Upper lobe of left lung (tissue), 6 donors: ENCODE measurements at regions not wholly inside any gene's neighbourhood (a gene's known extent, or its start where the extent isn't known, plus 50 kb on each side); places are given as distances from the start of the nearest gene placed in this dataset.
A peak's percentile ranks its signal among the peaks of the same experiment; 100 is the strongest.

ENCODE experiments used
- ATAC-seq, 2 donors: fragments of 200-7000 bp; cut with Tn5 transposase; one replicate each; pipeline ENCODE4 v1.9.1; 2022; ENCODE audit warnings: mild to moderate bottlenecking in 2 of 2, moderate library complexity in 2 of 2; ENCODE audit not compliant: low FRiP score in 2 of 2
- DNase-seq, 2 donors: peaks; one replicate each; pipeline ENCODE4 v3.0.0-alpha.2; 2019 to 2020
- H3K27ac ChIP-seq, 4 donors: fragments of 200-600 bp; sonication (generic); one replicate each; pipeline ENCODE4 v1.5.1; 2016 to 2019
- H3K27me3 ChIP-seq, 4 donors: fragments of 200-600 bp; sonication (generic); one replicate each; pipeline ENCODE4 v1.5.1; 2017 to 2019
- H3K36me3 ChIP-seq, 4 donors: fragments of 200-600 bp; sonication (generic); one replicate each; pipeline ENCODE4 v1.5.1; 2016 to 2019
- H3K4me1 ChIP-seq, 4 donors: fragments of 200-600 bp; sonication (generic); one replicate each; pipeline ENCODE4 v1.5.1; 2018 to 2019
- H3K4me3 ChIP-seq, 4 donors: fragments of 200-600 bp; sonication (generic); one replicate each; pipeline ENCODE4 v1.5.1; 2017 to 2019; ENCODE audit warnings: mild to moderate bottlenecking in 2 of 4, moderate library complexity in 1 of 4
- H3K9me3 ChIP-seq, 4 donors: fragments of 200-600 bp; sonication (generic); one replicate each; pipeline ENCODE4 v1.5.1; 2018 to 2019
- CTCF ChIP-seq, 6 experiments: fragments of 450-650 bp in 4 of 6; fragments of 200-600 bp in 2 of 6; sonication (generic) in 2 of 6; IDR thresholded peaks; one replicate each; pipeline ENCODE4 v1.5.1; 2016 to 2019; ENCODE audit warnings: antibody characterized with exemption in 6 of 6
- EP300 ChIP-seq, 4 donors: sonication (generic); formaldehyde crosslinking; IDR thresholded peaks; one replicate each; pipeline ENCODE4 v1.5.1; 2017; ENCODE audit warnings: antibody characterized with exemption in 4 of 4, control low read depth in 2 of 4
- POLR2A ChIP-seq, 4 donors: fragments of 450-650 bp; IDR thresholded peaks; one replicate each; pipeline ENCODE4 v1.5.1; 2016 to 2017; ENCODE audit warnings: antibody characterized with exemption in 4 of 4, mild to moderate bottlenecking in 2 of 4
- POLR2AphosphoS5 ChIP-seq, 2 donors: sonication (generic); formaldehyde crosslinking; IDR thresholded peaks; one replicate each; pipeline ENCODE4 v1.5.1; 2017; ENCODE audit warnings: antibody characterized with exemption in 2 of 2
- WGBS, 2 donors: methylation state at CpG; one replicate each; pipeline ENCODE4 v1.1.5; 2017 to 2018; 5-methylcytosine and 5-hydroxymethylcytosine counted together
- donor health status: DM: no; HTN: no; CAD: no; lungs with moderate emphysema.
- donor health status: DM: no; HTN: yes; CAD: no; lungs with severe emphysema.

DNA sequence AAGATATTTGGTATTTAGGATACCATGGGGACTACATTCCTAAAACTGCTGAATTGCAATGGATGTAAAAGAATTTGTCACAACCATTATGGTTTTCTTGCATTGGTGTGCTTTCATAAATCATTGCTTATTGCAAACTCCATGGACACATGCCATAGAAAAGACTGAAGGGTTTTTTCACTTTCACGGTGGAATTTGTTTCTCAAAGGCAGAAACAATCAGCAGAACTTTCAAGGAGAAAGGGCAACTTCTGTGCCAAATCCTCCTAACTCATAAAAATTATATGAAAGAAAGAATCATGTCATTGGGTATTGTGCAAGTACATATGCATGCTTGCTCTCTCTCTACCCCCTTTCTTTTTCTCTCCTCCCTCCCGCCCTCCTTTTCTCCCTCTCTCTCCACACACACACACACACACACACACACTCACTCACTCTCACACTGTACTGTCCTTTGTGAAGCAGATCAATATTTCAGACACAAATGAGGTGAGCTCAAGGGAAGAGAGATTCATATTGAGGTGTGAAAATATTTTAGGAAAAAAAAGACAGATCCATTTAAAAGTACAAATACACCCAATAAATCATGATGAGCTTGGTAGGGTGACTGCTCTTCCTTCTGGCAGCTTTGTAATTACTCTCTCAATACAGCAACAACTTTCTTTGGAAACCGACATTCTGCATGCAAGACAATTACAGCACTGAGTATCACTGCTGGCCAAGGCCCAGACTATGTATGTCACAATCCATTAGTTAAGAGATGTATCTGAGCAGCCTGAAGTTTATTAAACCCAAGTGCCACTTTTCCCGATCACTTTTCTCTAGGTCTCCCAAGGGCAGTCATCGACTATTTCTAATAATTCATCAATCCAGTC lies 492.6 kb downstream of the TUSC7 start:
- H3K4me3 ChIP-seq = no peak overlapping the region
- TF ChIP-seq POLR2A (IDR thresholded peaks at IDR 0.05) = no peak
- TF ChIP-seq EP300 (IDR thresholded peaks at IDR 0.05) = no peak
- no peak for DNase-seq
- WGBS, 2 donors = 64 to 69% methylated on average over 5 of the region's 5 CpGs
- H3K4me1 ChIP-seq = no peaks in the 10 kb centered on the region
- no peaks in the 10 kb centered on the region for H3K36me3 ChIP-seq
- no peak overlapping the region for H3K27ac ChIP-seq
- ATAC-seq = no peak
- H3K27me3 ChIP-seq = no peaks in the 10 kb centered on the region
- H3K9me3 ChIP-seq = no peaks in the 10 kb centered on the region

DNA sequence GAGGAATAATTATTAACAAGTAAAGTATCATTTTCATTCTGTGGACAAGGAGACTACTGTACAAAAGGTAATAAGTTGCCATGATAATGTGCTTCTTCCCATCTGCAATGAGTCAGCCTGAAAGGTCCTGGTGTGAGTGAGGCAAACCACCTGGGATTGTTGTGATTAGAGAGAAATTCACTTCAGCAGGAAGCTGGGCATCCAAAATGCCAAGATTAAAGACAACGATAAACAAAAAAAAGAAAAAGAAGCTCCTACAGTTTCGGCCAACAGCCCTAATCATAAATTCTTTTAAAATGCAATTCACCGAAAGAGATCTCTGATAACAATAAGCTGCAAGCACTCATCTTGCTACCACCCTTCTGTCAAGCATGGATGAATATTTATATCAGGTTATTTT lies 507.8 kb downstream of the TUSC7 start:
- H3K9me3 ChIP-seq = peaks cover 0 to 3% (median under 1%) of the 10 kb centered on the region in 4 donors
- 61 to 72% methylated on average over 3 of the region's 3 CpGs for WGBS, 2 donors
- TF ChIP-seq POLR2A (IDR thresholded peaks at IDR 0.05) (no peak), EP300 (IDR thresholded peaks at IDR 0.05) (no peak), CTCF (IDR thresholded peaks at IDR 0.05) (no peak), POLR2AphosphoS5 (IDR thresholded peaks at IDR 0.05) (peak in 1 of 2 donors; percentile 36)
- no peak overlapping the region for H3K4me3 ChIP-seq
- ATAC-seq (no peak), DNase-seq (no peak)
- no peak overlapping the region for H3K27ac ChIP-seq
- H3K4me1 ChIP-seq = no peaks in the 10 kb centered on the region
- H3K27me3 ChIP-seq = no peaks in the 10 kb centered on the region
- H3K36me3 ChIP-seq = no peaks in the 10 kb centered on the region

DNA sequence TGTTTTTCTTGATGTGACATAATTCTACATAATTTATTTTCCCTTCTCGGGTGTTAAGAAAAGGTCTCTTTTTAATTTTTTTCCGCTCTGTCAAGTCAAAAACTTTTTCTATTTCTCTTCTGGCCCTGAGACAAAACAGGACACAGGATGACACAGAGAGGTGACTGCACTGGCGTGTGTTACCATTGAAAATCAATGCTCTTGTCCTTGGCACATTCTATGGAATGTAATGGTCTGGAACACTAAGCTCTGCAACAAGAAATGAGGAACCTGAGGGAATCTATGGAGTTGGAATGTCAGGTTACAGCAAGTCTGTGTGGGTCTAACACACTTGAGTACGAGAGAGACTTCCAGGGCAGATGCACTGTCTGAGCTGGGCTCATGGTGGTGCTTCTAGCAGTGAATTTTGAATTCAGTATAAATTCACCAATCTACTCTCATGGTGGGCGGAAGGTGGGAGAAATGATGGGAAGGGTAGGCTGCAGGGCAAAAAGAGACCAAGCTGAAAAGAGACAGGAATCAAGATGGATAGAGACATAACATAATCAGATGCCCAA lies 508.3 kb downstream of the TUSC7 start:
- Histone ChIP-seq H3K4me1 (no peaks in the 10 kb centered on the region), H3K4me3 (no peak overlapping the region), H3K27ac (no peak overlapping the region), H3K9me3 (no peaks in the 10 kb centered on the region), H3K36me3 (no peaks in the 10 kb centered on the region), H3K27me3 (no peaks in the 10 kb centered on the region)
- TF ChIP-seq CTCF (IDR thresholded peaks at IDR 0.05) = no peak
- no peak for TF ChIP-seq POLR2A (IDR thresholded peaks at IDR 0.05)
- TF ChIP-seq POLR2AphosphoS5 (IDR thresholded peaks at IDR 0.05) = no peak
- TF ChIP-seq EP300 (IDR thresholded peaks at IDR 0.05) = no peak
- DNase-seq = no peak
- ATAC-seq = no peak
- 73 to 81% methylated on average over 5 of the region's 5 CpGs for WGBS, 2 donors

DNA sequence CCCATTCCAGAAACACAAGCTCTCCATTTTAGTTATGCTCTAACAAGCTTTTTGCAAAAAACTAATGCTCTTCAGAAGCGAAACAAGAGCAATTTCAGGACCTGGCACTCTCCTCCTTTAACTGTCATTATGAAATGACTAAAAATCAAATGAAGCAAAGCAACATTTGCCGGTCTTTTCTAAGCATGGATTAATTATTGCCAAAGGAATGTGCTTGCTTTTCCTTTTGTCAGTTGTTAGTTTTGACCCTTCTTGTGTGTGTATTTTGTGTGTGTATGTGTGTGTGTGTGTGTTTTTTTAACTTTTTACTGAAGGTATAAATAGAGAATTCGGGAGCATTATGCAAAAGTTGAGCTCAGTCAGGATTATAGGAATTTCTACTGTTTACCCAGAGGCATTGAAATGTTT lies 509.1 kb downstream of the TUSC7 start:
- no peak overlapping the region for H3K4me3 ChIP-seq
- H3K27ac ChIP-seq = no peak overlapping the region
- TF ChIP-seq EP300 (IDR thresholded peaks at IDR 0.05) (no peak), CTCF (IDR thresholded peaks at IDR 0.05) (no peak), POLR2AphosphoS5 (IDR thresholded peaks at IDR 0.05) (no peak), POLR2A (IDR thresholded peaks at IDR 0.05) (no peak)
- H3K27me3 ChIP-seq = no peaks in the 10 kb centered on the region
- no peaks in the 10 kb centered on the region for H3K9me3 ChIP-seq
- DNase-seq = no peak
- WGBS, 2 donors = 33 to 45% methylated on average over 3 of the region's 3 CpGs
- ATAC-seq = no peak
- H3K36me3 ChIP-seq = no peaks in the 10 kb centered on the region
- H3K4me1 ChIP-seq = no peaks in the 10 kb centered on the region

GRCh38 chr3:117219296-117219695 lies 509.7 kb downstream of the TUSC7 start:
- Histone ChIP-seq H3K27ac (no peak overlapping the region), H3K4me1 (no peaks in the 10 kb centered on the region), H3K9me3 (no peaks in the 10 kb centered on the region), H3K36me3 (no peaks in the 10 kb centered on the region), H3K4me3 (no peak overlapping the region), H3K27me3 (no peaks in the 10 kb centered on the region)
- DNase-seq (no peak), ATAC-seq (no peak)
- WGBS, 2 donors = 73 to 74% methylated on average over 2 of the region's 2 CpGs
- TF ChIP-seq POLR2AphosphoS5 (IDR thresholded peaks at IDR 0.05) (no peak), CTCF (IDR thresholded peaks at IDR 0.05) (no peak), POLR2A (IDR thresholded peaks at IDR 0.05) (no peak), EP300 (IDR thresholded peaks at IDR 0.05) (no peak)
